Adrenal gland (tissue), 5 donors: ENCODE measurements at regions not wholly inside any gene's neighbourhood (a gene's known extent, or its start where the extent isn't known, plus 50 kb on each side); places are given as distances from the start of the nearest gene placed in this dataset.

Experiments used
- CTCF ChIP-seq, 6 experiments: fragments of 450-650 bp in 4 of 6; fragments of 200-600 bp in 2 of 6; sonication (generic) in 1 of 6; IDR thresholded peaks; 1 replicate in 5 of 6; 2 replicates in 1 of 6; pipeline versions ENCODE4 v1.5.1 to v1.8.0; 2016 to 2021; ENCODE audit warnings: antibody characterized with exemption in 6 of 6, mild to moderate bottlenecking in 2 of 6, moderate library complexity in 1 of 6
- POLR2A ChIP-seq, 2 donors: fragments of 450-650 bp; IDR thresholded peaks; one replicate each; pipeline ENCODE4 v1.6.1; 2017; ENCODE audit warnings: antibody characterized with exemption in 2 of 2, mild to moderate bottlenecking in 2 of 2, moderate library complexity in 1 of 2
- donor health status: DM: no; HTN: no; CAD: no.

- TF ChIP-seq POLR2A (IDR thresholded peaks at IDR 0.05) (no peak), CTCF (IDR thresholded peaks at IDR 0.05) (no peak)
Measured at GRCh38 chrX:14412686-14413085, 116.7 kb upstream of the GLRA2 start.
